Activated effector memory CD4-positive, alpha-beta T cell treated with Interleukin-2 at 50 U/mL for 16 hours (primary cell): ENCODE measurements at regions not wholly inside any gene's neighbourhood (a gene's known extent, or its start where the extent isn't known, plus 50 kb on each side); places are given as distances from the start of the nearest gene placed in this dataset.

Experiments used
- DNase-seq: peaks from one replicate; pipeline ENCODE4 v3.0.0-alpha.2; 2020

DNA sequence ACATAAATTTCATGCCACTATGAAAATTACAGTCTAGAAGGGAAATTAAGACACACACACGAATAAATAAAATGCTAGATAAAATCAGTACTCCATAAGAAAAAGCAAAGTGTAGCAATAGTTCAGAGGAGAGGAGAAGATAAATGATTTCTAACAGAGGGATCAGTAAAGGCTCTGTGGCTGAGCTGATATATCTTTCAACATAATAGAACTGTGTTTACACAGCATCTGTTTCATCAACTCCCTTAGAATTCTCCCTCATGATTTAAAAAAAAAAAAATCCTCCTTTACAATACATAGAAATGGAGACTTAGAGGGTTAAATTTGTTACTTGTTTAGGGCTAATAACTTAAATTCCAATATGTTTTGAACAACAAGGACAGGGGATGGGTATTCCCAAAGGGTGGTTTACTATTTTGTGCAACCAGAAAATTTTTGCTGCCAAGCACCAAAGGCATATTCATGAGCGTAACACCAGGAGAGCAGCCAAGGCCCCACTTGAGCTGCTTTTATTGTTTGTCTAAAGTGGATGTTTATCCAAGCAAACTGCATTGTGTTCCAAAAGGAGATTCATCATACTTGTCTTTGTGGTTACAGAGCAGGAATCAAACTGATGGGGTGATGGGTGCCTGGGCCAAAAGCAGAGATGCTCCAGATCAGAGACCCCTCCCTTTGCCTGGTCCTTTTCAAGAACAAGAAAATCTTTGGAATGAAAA is 162.7 kb downstream of the BMP4 start:
- no peak for DNase-seq

DNA sequence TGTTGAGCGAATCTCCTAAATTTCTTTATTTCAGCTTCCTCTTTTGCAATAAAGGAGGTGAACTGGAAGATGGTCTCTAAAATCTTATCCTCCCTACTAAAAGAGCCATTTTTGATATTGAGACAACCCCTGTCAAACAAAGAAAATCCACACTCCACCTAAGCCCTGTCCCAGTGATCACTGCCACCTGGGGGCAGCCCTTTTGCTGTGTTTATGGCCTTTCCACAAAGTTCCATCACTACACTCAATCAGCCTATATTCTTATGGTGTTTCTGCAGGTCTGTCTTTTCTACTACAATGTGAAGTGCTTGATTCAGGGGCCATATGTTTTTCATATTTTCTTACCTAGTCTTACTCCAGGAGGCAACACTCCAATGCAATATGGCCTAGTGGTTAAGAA is 163.7 kb downstream of the BMP4 start:
- DNase-seq: no peak

DNA sequence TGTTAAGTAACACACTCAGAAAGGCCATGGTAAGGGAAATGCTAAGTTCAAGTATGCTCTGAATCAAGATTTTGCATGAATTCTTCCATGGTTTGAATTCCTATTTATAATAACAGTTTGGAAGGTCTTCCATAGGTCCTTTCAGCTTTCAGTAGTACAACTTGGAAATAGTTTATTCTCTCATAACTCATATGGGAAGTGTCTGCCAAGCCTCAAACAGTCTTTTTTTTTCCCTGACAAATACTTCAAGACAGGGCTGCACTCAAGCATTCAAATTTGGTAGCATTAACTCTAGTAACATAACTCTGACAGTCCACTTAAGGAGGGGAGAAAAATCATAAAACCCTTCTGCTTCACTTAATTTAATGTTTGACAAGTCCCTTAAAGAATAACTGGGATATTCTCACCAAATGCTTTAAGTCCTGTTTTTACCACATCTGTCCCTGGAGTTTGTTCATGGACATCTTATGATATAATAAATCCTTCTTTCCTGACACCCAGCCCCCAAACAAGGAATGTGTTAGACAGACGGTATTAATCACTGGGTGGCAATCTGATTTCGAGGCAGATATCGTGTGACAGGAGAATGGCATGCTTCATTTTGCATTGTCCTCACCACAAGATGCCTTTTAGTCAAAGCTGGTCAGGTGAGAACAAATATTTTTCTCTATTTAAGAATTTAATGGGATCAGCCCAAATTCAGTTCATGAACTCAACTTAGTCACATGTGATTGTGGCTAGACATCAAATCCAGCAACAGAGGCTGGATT is 165.7 kb downstream of the BMP4 start:
- no peak for DNase-seq

DNA sequence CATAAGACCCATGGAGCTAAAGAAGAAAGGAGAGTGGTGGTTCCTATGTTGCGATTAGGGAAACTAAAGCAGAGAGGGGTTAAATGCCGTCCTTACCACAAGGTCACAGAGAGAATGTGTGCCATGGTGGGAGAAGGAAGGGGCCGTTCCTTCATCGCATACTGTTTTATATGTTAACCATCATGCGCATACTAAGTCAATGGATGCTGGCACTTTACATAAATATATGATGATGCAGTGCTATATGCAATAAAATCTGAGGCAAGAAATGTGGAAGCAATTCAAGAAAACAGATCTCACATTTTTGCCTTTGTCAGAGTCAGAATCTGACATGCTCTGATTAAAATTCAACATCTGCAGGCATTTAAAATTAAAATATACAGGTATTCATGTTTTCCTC is 168.1 kb downstream of the BMP4 start:
- no peak for DNase-seq

DNA sequence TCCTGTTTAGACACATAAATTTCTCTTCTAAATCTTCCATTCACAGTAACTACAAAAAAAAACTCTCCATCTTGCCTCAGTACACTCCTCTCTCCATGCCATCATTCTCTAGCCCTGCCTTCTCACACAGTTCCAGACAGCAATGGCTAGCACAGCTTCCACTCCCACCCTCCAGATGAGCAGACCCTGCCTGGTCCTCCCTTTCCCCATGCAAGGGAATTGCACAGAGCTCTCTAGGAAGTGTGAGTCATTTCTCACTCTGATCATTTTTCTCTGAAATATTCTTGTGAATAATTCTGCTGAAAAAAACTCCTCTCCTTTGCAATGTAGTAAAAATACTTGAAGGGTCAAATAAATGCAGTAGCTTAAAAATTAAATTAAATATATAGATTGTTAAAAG is 170.6 kb downstream of the BMP4 start:
- DNase-seq: no peak

DNA sequence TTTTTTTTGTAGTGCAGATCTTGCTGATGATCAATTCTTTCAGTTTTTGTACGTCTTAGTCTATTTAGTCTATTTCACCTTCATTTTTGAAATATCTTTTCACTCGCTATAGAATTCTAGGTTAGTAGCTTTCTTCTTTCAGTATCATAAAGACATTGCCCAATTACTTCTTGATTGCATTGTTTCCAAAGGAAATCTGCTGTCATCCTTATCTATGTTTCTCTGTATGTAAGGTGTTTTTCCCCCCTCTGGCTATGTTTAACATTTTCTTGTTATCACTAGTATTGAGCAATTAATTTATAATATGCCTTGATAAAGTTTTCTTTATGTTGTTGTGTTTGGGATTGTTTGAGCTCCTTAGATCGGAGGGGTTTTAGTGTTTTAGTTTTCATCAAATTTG is 171.9 kb downstream of the BMP4 start:
- DNase-seq: no peak

DNA sequence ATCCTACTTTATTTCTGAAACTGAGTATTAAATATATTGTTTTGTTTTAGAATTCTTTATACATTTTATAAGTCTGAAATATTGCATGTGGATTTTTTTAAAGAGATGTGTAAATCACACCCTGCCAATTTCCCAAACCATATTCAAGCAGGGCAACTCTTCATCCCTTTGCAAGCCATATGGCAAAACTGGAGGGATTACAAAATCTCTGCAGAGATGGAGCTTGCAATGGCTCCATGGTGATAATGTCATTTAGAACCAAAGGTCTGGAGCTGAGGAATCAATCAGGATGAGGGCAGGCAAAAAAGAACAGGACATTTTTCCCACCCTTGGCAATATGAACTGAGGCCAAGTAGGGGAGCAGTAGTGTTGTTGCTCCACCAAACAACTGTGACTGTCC is 173.4 kb downstream of the BMP4 start:
- DNase-seq: no peak

DNA sequence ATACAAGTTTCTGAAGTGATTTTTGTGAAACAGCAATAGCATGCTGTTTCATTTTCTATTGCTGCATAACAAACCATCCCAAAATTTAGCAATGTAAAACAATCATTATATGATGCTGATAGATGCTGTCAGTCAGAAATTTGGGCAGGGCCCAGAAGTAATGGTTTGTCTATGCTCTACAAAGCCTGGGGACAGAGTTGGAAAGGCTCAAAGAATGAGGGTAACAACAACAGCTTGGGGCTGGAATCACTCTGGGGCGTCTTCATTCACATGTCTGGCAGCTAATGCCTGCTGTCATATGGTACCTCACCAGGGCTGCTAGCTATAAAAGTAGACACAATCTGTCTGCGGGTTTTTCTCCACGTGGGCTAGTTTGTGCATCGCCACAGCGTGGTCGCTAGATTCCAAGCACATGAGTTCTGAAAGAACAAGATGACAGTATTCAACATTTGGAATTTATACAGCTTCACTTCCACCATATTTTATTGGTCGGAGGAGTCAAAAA is 176.5 kb downstream of the BMP4 start:
- DNase-seq: no peak

DNA sequence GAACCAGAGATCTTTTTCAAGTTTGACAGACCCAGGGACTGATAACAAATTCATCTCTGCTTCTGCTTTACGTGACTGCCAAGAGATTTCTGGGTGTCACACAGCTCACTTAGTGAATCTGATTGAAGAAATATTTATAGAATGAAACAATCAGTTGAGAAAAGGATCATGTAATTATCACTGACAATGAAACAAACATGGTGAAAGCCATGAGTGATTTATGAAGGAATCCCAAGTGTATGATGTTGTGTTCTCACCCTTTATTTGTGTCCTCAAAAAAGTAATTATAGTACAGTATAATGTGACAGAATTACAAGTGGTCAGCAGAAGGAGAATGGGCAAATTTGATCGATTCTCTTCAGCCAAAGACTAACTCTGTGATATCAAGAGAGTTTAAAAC is 177.3 kb downstream of the BMP4 start:
- no peak for DNase-seq

DNA sequence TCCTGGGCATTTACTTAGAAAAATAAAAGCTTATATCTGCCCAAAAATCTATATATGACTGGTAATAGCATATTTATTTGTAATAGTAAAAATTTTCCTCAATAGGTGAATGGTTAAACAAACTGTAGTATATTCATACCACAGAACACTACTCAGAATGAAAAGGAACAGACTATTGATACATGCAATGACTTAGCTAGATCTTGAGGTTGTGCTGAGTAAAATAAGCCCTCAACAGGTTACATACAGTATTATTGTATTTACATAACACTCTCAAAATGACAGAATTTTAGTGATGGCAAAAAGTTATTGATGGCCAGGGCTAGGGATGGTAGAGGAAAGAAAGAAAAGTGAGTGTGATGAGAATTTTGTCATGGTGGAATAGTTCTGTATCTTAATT is 178.4 kb downstream of the BMP4 start:
- DNase-seq: no peak

DNA sequence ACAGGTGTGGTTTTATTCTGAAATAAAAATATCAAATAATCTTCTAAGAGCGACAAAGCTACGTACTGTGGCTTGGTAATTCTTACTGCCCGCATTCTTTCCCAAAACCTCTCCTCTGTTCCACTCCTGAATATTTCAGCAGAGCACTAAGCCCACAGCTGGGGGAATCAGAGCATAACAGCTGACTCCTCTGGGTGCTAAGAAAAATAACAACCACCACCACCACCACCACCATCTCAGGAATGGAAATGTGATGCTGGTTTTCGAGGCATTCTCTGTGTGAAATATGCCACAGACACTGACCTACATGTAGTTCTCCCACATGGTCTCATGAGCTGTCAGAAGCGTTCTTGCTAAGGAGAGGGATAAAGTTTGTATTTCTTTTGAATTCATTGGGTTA is 183.7 kb downstream of the BMP4 start:
- DNase-seq: no peak

DNA sequence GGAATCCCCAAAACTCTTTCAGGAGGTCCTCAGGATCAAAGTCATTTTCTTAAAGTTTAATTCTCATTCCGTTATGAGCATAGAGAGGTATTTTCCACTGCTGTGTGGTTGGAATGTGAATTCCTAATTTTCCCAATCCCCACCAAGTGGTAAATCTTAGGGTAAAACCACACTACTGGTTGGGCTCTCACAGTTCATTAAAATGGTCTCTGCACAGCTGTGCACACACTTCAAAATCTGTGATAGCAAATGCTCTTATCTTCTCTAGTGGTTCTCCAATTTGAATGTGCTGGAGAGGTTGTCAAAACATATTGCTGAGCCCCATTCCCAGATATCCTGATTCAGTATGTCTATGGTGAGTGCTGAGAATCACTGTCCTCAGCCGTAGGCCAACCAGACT is 189.1 kb downstream of the BMP4 start:
- DNase-seq: no peak

DNA sequence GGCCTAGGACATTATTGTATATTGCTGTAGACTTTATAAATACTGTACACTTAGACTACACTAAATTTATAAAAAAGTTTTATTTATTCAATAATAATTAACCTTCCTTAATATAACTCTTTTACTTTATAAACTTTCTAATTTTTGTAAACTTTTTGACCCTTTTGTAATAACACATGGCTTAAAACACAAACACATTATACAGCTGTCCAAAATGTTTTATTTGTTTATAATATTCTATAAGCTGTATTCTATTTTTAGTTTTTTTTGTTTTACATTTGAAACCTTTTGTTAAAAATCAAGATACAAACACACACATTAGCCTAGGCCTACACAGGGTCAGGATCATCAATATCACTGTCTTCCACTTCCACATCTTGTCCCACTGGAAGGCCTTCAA is 190.0 kb downstream of the BMP4 start:
- no peak for DNase-seq

DNA sequence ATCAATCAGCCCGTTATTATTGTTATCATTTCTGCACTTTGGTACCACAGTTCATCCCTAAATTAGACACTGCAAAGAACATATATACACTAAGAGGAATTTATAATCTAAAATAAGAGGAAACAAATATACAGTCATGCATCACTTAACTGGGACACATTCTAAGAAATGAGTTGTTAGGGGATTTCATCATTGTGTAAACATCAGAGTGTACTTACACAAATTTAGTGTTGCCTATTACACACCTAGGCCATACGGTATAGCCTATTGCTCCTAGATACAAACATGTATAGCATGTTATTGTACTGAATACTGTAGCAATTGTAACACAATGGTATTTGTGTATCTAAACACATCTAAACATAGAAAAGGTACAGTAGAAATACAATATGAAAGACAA is 190.5 kb downstream of the BMP4 start:
- no peak for DNase-seq

DNA sequence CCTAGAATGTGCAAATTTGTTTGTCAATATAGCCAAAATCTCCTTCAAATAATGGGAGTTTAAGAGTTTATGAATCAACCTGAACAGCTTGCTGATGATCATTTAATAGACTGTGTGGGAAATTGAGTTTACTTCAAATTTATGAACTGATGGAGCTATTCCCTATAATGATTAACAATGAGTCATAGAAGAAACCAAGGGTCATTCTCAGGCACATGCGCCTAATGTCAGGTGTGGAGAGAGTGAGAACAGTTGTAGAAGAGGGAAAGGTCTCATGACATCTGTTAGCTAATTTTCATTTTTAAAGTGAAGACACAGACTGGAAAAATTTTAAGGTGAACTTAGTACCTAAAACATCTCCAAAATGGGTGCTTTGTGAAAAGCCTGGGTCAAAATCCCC is 191.8 kb downstream of the BMP4 start:
- no peak for DNase-seq

DNA sequence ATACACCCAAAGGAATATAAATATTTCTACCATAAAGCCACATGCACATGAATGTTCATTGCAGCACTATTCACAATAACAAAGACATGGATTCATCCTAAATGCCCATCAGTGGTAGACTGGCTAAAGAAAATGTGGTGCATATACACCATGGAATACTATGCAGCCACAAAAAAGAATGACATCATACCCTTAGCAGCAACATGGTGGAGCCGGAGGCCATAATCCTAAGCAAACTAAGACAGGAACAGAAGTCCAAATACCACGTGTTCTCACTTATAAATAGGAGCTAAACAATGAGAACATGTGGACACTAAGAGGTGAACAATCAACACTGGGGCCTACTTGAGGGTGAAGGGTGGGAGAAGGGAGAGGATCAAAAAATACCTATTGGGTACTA is 198.5 kb downstream of the BMP4 start:
- no peak for DNase-seq

DNA sequence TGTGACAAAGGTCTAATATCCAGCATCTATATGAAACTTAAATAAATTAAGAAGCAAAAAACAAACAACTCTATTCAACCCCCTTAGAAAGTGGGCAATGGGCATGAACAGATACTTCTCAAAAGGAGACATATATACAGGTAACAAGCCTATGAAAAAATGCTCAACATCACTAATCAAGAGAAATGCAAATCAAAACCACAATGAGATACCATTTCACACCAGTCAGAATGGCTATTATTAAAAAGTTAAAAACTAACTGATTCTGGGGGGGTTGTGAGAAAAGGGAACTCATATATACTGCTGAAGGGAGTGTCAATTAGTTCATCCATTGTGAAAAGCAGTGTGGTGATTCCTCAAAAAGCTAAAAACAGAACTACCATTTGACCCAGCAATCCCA is 198.9 kb downstream of the BMP4 start:
- no peak for DNase-seq

DNA sequence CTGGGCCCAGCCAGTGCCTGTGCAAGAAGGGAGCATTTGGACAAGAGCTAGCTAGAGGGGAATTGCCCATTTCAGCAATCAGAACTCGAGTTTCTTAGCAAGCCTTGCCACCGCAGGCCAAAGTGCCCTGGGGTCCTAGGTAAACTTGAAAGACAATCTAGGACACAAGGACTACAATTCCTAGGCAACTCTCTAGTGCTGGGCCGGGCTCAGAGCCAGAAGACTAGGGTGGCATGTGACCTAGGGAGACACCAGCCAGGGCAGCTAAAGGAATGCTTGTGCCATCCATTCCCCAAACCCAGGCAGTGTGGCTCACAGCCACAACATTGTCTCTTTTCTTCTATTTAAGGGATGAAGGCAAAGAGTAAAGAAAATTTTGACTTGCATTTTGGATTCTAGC is 205.0 kb downstream of the BMP4 start:
- no peak for DNase-seq

DNA sequence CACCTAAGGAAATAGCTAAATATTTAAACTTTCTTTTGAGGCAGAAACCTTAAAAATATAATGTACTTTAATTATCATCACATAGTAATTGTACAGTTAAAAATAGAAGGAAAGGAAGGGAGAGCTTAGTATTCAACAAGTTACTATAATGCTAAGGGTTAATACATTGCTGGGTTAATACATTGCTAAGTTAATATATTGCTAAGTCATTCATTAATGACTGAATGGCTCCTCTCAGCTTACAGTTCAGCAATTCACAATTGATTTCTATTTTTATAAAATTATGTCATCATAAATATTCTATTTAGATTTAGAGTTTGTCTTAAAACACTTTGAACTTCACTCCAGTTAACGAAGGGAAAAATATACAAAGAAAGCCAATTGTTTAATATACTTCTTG is 207.9 kb downstream of the BMP4 start:
- DNase-seq: no peak

DNA sequence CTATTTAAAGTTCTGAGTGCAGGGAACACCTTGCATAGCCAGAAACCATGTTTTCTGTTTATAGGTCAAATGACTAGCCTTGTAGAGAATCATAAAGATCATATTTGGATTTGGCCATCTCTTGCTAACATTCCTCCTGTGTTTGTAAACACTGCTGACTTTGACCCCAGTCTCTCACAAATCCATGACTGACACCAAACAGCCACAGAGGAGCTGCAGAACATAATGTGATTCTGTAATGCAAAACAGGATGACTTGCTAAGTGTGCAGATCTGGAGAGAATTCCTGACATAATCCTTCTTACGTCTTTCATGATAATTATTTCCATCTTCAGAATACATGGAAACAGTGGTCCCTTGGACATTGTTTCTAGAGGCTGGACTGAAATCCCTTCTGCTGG is 211.8 kb downstream of the BMP4 start:
- no peak for DNase-seq

DNA sequence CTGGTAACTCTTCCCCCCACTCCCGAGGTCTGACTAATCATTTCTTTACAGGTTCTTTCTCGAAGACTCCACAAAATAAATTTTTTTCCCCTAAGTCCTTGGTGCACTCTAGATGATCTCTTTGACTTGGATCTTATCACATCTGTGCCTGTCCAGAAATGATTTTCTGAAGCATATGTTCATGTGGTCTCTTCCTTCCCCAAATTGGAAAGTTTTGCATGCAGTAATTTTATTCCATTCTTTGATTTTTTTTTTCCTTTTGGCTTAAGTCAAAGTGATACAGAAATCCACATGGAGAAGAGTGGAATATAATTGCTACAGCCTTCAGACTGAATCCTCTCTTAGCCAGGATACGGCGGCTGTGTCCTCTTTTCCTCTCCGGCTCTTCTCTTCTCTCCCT is 213.3 kb downstream of the BMP4 start:
- DNase-seq: no peak

DNA sequence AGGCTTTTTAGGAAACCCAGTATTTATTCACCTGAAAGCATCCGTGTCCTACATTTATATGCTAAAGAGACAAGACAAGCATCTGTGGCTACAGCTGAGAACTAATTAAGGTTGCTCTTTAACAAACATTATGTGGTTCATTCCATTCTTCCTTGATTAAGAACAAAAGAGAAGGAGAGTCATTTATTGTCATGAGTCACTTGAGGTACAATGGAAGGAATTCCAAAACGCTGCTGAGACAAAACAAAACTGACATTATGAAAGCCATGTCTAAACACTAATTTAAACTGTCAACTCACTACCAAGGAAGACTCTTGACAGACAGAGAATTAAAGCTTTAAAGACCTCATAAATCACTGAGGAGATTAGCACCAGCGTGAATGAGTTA is 214.4 kb downstream of the BMP4 start:
- DNase-seq: no peak

DNA sequence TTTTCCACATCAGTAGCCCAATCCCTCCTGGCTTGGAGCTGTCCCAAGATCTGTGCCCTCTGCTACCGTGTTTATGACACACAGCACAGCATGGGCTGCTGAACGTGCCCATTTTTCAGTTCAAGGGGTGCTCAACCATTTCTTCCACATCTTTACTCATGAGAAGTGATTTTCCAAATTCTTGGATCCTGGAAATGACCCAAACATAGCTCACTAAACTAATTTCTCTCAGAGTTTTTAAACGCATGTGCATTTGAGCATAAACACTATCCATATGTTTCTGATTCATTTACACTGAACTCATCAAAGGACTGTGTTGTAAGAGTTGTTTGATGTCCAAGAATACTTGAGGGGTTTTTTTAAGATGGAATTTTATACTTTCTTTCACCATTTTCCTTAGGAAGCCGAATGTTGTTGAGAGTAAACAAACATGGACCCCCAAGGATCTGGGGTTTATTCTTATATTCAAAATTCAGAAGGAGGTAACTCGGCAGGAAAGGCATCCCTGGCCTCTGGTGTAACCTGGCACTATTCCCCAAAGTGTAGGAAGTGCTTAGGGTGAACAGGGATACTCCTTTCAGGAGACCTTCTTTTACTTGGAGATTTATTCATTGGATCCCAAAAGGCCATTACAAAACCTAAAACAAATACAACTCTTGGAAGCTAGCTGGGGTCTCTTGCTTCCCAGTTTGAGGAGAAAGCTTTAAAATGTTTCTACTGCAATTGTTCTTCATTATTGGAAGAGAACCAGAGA is 215.0 kb downstream of the BMP4 start:
- no peak for DNase-seq

DNA sequence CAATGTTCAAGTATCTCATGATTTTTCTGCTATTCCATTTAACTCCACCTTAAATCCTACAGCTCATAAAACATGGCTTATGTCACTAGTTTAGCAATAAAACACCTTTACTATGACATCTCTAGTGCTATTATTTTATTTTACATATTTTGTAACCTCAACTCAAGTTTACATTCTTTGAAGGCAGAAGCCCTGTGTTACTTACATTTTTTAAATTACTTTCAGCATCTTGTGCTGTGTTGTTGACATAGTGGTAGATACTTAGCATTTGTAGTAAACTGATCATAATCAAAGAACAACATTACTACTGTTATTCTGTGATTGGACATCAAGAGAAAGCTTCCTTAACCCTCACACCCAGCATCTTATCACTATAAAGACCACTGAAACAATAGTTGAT is 216.1 kb downstream of the BMP4 start:
- DNase-seq: no peak
